Lung (tissue), 11 donors: ENCODE measurements at regions not wholly inside any gene's neighbourhood (a gene's known extent, or its start where the extent isn't known, plus 50 kb on each side); places are given as distances from the start of the nearest gene placed in this dataset.
A peak's percentile ranks its signal among the peaks of the same experiment; 100 is the strongest.

Experiments used
- ATAC-seq: fragments of 200-7000 bp; cut with Tn5 transposase; one replicate; pipeline ENCODE4 v1.9.1; 2020; ENCODE audit warnings: moderate number of reproducible peaks; ENCODE audit not compliant: insufficient read depth, low FRiP score
- DNase-seq, 3 donors: peaks; one replicate each; pipeline ENCODE4 v3.0.0-alpha.2; 2013 to 2017
- H3K27ac ChIP-seq, 2 donors: one replicate each; pipeline ENCODE4 v1.5.1; 2013; ENCODE audit warnings: mild to moderate bottlenecking in 2 of 2, moderate library complexity in 2 of 2, control low read depth in 1 of 2, inconsistent platforms in 1 of 2, low read depth in 1 of 2, low read length in 1 of 2
- H3K27me3 ChIP-seq, 3 donors: one replicate each; pipeline ENCODE4 v1.5.1; 2013; ENCODE audit warnings: low read length in 2 of 3; ENCODE audit not compliant: control insufficient read depth in 3 of 3, insufficient read depth in 3 of 3
- H3K36me3 ChIP-seq, 4 donors: one replicate each; pipeline ENCODE4 v1.5.1; 2013; ENCODE audit warnings: low read length in 4 of 4, mild to moderate bottlenecking in 1 of 4, moderate library complexity in 1 of 4; ENCODE audit not compliant: control insufficient read depth in 4 of 4, insufficient read depth in 4 of 4
- H3K4me1 ChIP-seq, 5 donors: one replicate each; pipeline ENCODE4 v1.5.1; 2013; ENCODE audit warnings: low read length in 5 of 5, mild to moderate bottlenecking in 2 of 5, moderate library complexity in 1 of 5; ENCODE audit not compliant: control insufficient read depth in 5 of 5, insufficient read depth in 5 of 5
- H3K4me3 ChIP-seq: one replicate; pipeline ENCODE4 v1.5.1; 2013; ENCODE audit warnings: mild to moderate bottlenecking, control low read depth, moderate library complexity
- H3K9ac ChIP-seq, 2 donors: one replicate each; pipeline ENCODE4 v1.5.1; 2013; ENCODE audit warnings: low read length in 2 of 2, control low read depth in 1 of 2; ENCODE audit not compliant: insufficient read depth in 1 of 2
- H3K9me3 ChIP-seq, 4 donors: one replicate each; pipeline ENCODE4 v1.5.1; 2013; ENCODE audit warnings: low read length in 3 of 4, mild to moderate bottlenecking in 1 of 4, moderate library complexity in 1 of 4; ENCODE audit not compliant: control insufficient read depth in 4 of 4, insufficient read depth in 3 of 4
- WGBS, 2 donors: extraction: QIAGEN DNeasy Blood & Tissue Kit; methylation state at CpG; one replicate each; pipeline ENCODE4 v1.1.7; 2013; 5-methylcytosine and 5-hydroxymethylcytosine counted together
- TF ChIP-seq, protein P1 (sequence below): IDR thresholded peaks from 2 replicates; pipeline ENCODE4 v1.5.1; 2012; ENCODE audit warnings: mild to moderate bottlenecking; ENCODE audit errors: control extremely low read depth, extremely low read depth
- donor health status: control.
- donor health status: control.
- donor health status: Bipolar disorder and iron deficiency.
- donor health status: healthy.
- donor health status: DM: yes; HTN: yes; CAD: no.

DNA sequence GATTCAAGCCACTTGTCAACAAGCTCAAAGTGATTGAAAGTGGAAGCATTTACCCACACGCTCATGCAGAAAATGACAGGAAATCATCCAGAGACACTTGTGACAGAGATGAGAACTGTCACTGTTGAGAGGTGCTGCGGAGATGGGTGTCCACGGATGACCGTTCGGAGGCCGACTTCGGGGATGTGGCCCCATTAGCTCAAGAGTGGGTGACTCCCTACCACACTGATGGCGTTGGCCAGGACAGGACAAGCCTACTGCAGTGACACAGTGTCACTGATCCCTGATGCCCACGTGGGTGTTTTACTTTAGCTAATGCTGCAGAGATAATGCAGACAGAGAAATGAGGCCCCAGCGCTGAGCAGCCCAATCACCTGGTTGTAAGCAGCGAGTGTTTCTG is 81.5 kb upstream of the YWHAQ start:
- no peaks in the 10 kb centered on the region for H3K36me3 ChIP-seq
- 77 to 90% methylated on average over 11 of the region's 11 CpGs for WGBS, 2 donors
- TF ChIP-seq, protein P1, sequence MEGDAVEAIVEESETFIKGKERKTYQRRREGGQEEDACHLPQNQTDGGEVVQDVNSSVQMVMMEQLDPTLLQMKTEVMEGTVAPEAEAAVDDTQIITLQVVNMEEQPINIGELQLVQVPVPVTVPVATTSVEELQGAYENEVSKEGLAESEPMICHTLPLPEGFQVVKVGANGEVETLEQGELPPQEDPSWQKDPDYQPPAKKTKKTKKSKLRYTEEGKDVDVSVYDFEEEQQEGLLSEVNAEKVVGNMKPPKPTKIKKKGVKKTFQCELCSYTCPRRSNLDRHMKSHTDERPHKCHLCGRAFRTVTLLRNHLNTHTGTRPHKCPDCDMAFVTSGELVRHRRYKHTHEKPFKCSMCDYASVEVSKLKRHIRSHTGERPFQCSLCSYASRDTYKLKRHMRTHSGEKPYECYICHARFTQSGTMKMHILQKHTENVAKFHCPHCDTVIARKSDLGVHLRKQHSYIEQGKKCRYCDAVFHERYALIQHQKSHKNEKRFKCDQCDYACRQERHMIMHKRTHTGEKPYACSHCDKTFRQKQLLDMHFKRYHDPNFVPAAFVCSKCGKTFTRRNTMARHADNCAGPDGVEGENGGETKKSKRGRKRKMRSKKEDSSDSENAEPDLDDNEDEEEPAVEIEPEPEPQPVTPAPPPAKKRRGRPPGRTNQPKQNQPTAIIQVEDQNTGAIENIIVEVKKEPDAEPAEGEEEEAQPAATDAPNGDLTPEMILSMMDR = no peak
- H3K9me3 ChIP-seq = peaks cover 0 to 3% (median 0%) of the 10 kb centered on the region in 4 donors
- H3K9ac ChIP-seq = no peak overlapping the region
- no peak overlapping the region for H3K27ac ChIP-seq
- ATAC-seq (no peak), DNase-seq (no peak)
- peaks cover 0 to 4% (median 0%) of the 10 kb centered on the region in 5 donors for H3K4me1 ChIP-seq
- H3K4me3 ChIP-seq = no peak overlapping the region
- H3K27me3 ChIP-seq = peaks cover 0 to 2% (median 0%) of the 10 kb centered on the region in 3 donors

DNA sequence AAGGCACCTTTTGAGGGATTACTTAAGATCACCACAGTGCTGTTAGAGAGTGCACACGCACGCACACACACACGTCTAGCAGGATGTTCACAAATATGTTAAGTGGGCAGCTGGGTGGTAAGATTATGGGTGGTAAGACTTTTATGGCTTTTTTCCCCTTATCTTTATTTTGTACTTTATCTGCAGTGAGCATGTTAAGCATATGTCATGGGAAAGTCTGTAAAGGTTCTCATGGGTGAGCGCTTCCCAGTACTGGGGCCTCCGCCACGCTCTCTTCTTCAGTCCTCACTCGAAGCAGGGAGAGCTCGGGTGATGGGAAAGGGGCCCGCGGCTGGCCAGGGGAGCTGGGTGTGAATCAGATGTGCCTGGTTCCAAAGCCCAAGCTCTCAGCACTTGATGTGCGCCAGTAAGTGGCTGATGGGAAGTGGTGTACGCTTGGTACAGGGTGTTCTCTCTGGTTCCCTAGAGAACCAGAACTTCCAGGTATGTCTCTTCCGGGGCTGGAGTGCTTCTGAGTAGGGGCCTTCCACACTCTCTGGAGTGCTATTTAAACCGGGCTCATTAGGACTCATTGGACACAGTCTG is 83.9 kb upstream of the YWHAQ start:
- peak overlapping the region in 1 of 2 donors; percentile 84 for H3K27ac ChIP-seq
- WGBS, 2 donors = 75 to 87% methylated on average over 14 of the region's 14 CpGs
- H3K9ac ChIP-seq = no peak overlapping the region
- DNase-seq (peak in 2 of 3 donors; percentile 30 to 32), ATAC-seq (peak; percentile 71)
- H3K27me3 ChIP-seq = peaks cover 0 to 2% (median 0%) of the 10 kb centered on the region in 3 donors
- no peaks in the 10 kb centered on the region for H3K36me3 ChIP-seq
- H3K4me1 ChIP-seq = peaks cover 0 to 4% (median 0%) of the 10 kb centered on the region in 5 donors
- TF ChIP-seq, protein P1 = no peak
- no peaks in the 10 kb centered on the region for H3K9me3 ChIP-seq
- H3K4me3 ChIP-seq = no peak overlapping the region

DNA sequence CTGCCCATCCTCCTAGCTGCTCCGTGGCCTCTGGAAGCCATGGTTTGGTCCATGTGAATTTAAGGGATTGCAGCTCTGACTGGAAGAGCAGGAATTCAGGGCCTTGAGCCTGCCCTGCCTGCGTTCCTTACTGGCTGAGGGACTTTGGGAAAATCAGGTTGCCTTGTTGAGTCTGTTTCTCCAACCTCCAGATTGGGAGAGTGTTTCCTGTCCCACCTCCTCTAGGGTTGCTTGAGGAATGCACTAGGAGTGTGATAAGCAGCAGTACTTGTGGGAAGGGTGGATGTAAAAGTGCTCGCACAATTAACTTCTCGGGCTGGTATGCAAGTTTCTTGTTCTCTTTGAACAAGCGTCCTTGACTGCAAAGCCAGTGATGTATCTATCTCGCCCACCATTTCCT is 84.4 kb upstream of the YWHAQ start:
- Histone ChIP-seq H3K4me1 (peaks cover 0 to 4% (median 0%) of the 10 kb centered on the region in 5 donors), H3K27ac (peak overlapping the region in 1 of 2 donors; percentile 84), H3K27me3 (peaks cover 0 to 2% (median 0%) of the 10 kb centered on the region in 3 donors), H3K9me3 (no peaks in the 10 kb centered on the region), H3K9ac (no peak overlapping the region), H3K4me3 (no peak overlapping the region), H3K36me3 (no peaks in the 10 kb centered on the region)
- TF ChIP-seq, protein P1 = no peak
- ATAC-seq (peak; percentile 27), DNase-seq (peak in 1 of 3 donors; percentile 16)
- 61 to 72% methylated on average over 6 of the region's 6 CpGs for WGBS, 2 donors
